GM19467 (cell line): ENCODE measurements at regions not wholly inside any gene's neighbourhood (a gene's known extent, or its start where the extent isn't known, plus 50 kb on each side); places are given as distances from the start of the nearest gene placed in this dataset.

ENCODE experiments used
- ATAC-seq: cut with Tn5 transposase; IDR thresholded peaks from one replicate; pipeline ENCODE4 v1.9.1; 2021; ENCODE audit warnings: mild to moderate bottlenecking, moderate library complexity; ENCODE audit not compliant: unreplicated experiment

- ATAC-seq = no peak
Observed at GRCh38 chr20:48467622-48468021, 360.2 kb downstream of the PREX1 start.

- no peak for ATAC-seq
Observed at GRCh38 chr20:48465271-48465670, 362.5 kb downstream of the PREX1 start.

- ATAC-seq = no peak
Observed at GRCh38 chr20:48463916-48464315, 363.9 kb downstream of the PREX1 start.

DNA sequence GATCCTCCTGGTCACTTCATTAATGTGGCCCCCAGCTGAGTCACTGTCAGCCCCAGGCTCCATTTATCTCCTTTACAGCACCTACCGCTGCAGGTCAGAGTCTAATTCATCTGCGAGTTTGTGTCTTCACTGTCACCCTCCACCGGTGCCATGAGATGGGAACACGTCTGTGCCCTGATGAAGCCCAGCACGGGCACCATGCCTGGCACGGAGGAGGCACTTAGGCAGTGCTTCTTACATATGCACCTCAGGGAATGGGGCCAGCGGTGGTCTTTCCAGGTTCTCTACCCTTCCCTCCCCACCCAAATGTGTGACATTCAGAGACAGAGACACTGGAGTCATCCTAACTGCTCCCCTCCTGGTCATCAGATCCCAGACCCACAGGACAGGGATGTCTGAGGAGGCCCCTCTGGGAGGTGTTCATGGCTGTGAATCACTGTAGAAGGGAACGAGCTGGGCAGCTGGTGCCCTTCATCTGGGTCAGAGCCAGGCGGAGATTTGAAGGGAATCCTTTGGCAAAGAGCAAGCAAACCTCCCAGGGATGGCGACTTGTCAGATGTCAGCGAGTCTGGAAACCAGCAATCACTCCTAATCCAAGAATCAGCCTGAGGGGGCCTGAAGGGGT, 364.6 kb downstream of the PREX1 start:
- ATAC-seq = no peak

DNA sequence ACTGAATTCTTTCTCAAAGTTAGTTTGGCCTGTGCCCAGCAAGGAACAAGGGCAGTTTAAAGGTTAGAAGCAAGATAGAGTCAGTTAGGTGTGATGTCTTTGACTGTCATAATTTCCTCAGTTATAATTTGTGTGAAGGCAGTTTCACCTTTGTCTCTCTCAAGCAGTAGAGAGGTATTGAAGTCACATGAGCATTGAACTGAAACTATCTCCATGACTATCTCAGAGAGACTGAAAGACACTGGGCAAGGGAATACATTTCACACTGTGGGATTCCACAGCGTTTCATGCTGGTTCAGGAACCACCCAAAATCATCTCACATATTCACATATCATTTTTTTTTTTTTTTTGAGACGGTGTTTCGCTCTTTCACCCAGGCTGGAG, 366.1 kb downstream of the PREX1 start:
- ATAC-seq = no peak

- no peak for ATAC-seq
Observed at GRCh38 chr20:48461091-48461734, 366.6 kb downstream of the PREX1 start.

DNA sequence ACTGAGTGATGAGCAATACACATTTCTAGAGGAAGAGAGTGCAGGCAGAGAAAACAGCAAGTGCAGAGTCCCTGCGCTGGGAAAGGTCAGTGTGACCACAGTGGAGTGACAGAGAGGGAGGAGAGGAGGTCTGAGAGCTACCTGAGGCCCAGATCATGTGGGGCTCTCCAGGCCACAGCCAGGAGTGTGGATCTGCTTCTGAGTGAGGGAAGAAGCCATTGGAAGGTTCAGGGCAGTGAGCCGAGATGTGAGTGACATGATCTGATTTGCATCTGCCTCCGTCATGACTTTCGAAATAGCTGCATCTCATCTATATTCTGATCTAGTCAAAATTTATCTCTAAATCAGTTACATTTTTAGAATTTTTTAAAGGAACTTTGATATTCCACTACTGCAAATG, 367.1 kb downstream of the PREX1 start:
- ATAC-seq = no peak

DNA sequence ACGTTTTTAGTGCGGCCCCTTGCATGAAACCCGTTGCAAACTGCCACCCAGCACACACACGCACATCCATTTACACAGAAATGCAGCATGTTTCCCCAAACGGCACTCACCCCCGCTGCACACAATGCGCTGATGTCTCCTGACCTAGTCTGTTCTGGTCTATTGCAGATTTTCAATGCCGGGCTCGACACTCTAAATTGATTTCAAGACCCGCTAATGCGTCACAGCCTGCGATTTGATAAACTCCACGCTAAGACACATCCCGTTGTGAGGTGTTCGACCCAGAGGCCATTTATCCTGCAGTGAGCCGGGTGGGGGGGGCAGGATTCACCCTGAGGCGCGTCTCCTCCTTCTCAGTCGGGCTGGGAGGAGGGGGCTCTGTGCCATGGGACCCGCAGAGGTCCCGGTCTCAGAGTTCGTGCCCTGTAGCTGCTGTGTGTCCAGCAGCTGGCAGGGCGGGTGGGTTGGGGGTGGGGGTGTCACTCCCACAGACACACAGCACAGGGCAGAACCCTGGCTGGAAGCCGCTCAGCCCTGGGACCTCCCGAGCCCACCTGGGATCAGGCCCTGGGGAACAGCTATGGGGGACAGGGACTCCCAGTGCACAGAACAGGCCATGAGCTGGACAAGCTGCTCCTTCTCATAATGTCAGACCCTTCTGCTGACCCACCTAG, 367.9 kb downstream of the PREX1 start:
- no peak for ATAC-seq

- ATAC-seq = no peak
Observed at GRCh38 chr20:48458601-48459385, 369.0 kb downstream of the PREX1 start.

GRCh38 chr20:48458003-48458377, 369.8 kb downstream of the PREX1 start:
- ATAC-seq = no peak

DNA sequence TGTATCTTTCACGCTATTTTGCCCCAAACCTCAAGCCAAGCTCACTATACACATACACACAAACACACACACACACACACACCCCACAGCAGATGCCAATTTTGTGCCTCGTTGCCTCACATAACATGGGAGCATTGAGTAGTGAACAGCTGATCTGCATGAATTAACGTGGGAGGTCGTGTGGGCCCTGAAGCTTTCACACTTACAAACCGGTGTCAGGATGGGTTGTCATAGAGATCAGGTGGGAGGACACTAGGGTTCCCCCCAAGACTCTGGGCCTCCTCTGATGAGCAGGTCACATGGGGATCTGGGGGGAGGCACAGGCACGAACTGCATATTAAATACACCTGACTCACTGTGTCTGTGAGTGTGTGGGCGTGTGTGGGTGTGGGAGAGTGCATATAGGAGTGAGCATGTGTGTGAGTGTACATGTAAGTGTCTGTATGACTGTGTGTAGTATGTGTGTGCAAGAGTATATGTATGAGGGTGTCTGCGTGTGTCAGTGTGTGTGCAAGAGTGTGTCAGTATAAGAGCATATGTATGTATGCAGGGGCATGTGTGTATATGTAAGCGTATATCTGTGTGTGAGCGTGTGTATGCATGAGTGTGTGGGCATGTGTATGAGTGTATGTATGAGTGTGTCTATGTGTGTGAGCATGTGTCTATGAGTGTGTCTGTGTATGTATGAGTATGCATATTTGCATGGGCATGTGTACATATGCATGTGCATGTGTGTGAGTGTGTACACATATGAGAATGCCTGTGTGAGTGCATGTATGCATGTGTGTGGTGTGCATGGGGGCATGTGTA, 370.4 kb downstream of the PREX1 start:
- no peak for ATAC-seq

DNA sequence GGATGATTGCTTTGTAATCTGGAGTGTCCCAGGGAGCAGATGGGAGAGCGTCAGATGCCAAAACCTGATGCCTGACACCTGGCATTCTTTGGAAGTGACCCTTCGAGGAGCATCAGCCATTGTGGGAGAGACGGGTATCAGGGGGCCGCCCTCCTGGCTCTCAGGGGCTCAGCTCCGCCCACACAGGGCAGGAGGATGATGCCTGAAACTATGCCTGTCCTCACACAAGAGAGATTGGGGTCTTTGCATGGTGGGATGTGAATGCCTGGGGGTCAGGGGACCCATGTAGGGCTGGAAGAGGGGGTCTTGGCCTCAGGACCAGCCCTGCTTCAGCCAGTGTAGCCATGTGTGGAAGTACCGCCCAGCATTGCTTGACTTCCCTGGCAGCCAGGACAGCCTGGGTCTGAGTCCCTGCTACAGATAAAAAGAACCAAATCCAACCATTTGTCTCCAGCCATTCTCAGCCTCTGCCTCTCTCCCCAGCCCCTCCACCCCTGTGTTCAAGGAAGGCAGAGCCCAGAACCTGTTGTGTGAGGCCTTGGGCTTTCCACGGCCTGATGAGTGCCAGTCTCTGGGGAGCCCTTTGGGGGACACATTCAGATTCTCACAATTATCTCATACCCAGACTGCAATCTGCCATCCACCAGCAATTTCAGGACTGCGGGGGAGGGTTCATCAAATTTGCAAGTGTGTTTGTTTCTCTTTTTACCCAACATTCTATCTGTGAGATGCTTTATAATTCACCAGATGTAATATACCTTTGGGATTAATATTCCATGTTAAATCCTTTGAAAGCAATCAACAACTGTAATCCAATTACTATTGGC, 371.2 kb downstream of the PREX1 start:
- no peak for ATAC-seq

DNA sequence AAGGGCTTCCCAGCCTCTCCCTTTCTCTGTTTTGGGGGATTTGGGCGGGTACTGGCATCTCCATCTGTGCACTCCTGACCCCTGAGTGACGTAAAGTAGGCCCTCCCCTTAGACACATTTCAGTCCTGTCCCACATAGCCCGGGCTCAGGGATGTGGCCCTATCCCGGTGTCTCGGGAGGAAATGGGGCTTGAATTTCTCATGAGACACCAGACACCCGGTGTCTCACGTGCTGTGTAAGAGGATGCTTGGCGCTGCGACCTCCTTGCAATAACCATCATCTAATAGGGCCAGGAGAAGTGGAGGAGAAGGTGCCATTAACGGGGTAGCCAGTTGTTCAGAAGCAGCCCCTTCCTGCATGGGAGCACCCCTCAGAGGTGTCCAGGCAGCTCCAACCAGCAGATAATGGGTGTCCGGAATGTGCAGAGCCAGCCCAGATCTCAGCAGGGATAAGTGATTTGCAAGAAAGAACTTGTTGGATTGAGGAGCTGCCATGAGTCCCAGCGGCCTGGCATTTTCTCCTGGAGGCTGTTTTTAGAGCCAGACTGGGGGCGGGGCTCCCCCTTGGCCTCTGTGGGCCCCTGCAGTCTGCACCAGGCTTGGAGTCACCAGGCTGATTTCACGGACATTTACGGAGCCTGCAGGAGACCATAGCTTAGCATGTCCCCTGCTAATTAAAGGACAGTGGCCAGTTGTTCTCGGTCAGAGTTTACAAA, 372.0 kb downstream of the PREX1 start:
- ATAC-seq = no peak

DNA sequence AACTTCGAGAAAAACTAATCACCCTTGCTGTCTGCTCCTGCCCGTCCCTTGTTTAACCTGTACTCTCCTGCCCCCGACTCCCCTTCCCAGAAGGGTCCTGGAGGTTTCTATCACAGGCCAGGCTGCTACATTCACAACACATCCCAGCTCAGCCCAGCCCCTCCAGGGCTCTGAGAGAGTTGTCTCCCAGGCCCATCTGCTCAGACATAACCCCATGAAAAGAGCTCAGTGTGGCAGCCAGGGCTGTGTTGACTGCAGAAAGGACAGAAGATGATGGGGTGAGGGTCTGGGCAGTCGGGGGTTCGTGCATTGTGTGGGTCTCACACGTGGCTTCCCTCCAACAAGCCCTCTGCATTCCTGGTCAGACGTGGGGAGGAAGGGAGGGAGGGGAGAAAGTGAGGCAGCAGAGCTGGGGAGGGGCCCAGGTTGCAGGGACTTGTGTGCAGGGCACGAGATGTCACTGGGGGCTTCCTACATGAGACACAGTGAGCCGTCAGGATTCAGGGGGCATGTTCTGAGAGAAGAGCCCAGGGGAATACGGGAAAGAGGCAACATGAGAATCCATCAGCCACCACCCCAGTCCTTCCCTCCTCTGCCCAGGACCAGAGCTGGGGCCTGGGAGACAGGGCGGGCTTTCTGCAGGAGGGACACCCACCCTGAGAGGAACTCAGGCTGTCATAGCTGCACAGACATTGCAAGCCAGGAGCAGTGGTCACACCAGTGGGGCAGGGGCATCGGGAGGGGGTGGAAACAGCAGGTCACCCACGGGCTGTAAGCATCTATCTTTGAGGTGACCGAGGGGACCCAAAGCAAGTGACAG, 372.9 kb downstream of the PREX1 start:
- no peak for ATAC-seq

- ATAC-seq = no peak
Observed at GRCh38 chr20:48453477-48454093, 374.2 kb downstream of the PREX1 start.

- ATAC-seq = no peak
Observed at GRCh38 chr20:48451401-48451800, 376.4 kb downstream of the PREX1 start.

GRCh38 chr20:48448666-48449600, 378.9 kb downstream of the PREX1 start:
- ATAC-seq = no peak
